Cardiac muscle cell (in vitro differentiated cells and primary cell): ENCODE measurements at regions not wholly inside any gene's neighbourhood (a gene's known extent, or its start where the extent isn't known, plus 50 kb on each side); places are given as distances from the start of the nearest gene placed in this dataset.
"Not testable (repeated sequence)": the region's sequence is repeated elsewhere in the genome, so short reads cannot be mapped to it uniquely, and the experiment has no call there.

Experiments used
- DNase-seq, 2 donors: peaks; one replicate each; pipeline versions ENCODE4 v3.0.0 to v3.0.0-alpha.2; 2010 to 2017; ENCODE audit warnings: low read depth in 1 of 2, low spot score in 1 of 2
- H3K27ac ChIP-seq: fragments of 200-600 bp; sonication (generic); 2 replicates; pipeline ENCODE4 v1.5.1; 2016
- H3K27me3 ChIP-seq: fragments of 200-600 bp; sonication (generic); 2 replicates; pipeline ENCODE4 v1.6.0; 2016; ENCODE audit warnings: control low read depth
- H3K36me3 ChIP-seq: fragments of 200-600 bp; sonication (generic); 2 replicates; pipeline ENCODE4 v1.5.1; 2016; ENCODE audit warnings: control low read depth
- H3K4me1 ChIP-seq: fragments of 200-600 bp; sonication (generic); 2 replicates; pipeline ENCODE4 v1.8.1; 2017; ENCODE audit warnings: low read depth, mild to moderate bottlenecking, mixed run types
- H3K4me3 ChIP-seq: fragments of 200-600 bp; sonication (generic); 2 replicates; pipeline ENCODE4 v1.5.1; 2016; ENCODE audit warnings: mild to moderate bottlenecking
- H3K9me3 ChIP-seq: fragments of 200-600 bp; sonication (generic); 2 replicates; pipeline ENCODE4 v1.5.1; 2017; ENCODE audit warnings: low read depth, mild to moderate bottlenecking, control low read depth
- TF ChIP-seq, protein P1 (sequence below): IDR thresholded peaks from 2 replicates; pipeline ENCODE4 v1.5.1; 2012; ENCODE audit warnings: low read depth, mild to moderate bottlenecking, low read length

DNA sequence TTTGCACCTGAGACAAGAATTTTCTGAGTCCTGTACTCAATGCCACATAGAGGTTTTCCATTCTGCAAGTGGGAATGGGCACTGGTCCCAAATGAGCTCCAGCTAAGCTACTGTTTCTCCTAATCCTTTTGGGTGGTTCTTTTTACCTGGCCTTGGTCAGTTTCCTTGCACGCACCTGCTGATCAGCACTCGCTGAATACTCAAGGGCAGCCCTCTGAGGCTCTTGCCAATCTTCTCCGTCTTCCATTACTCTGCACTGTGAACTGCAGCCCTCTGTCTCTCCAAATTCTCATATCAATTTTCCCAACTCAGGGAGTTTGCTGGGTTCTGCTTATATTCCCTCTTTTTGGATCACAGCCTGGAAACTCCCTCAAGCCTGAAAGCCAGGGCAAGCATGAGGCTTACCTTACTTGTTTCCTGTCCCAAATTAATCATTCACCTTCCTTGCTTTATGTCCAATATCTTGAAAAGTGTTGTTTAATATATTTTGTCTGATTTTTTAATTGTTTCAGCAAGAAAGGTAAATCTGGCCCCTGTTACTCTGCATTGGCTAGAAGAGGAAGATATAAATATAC is 138.0 kb upstream of the TBX18 start:
- Histone ChIP-seq H3K4me1 (no peaks in the 10 kb centered on the region), H3K36me3 (no peaks in the 10 kb centered on the region), H3K27ac (no peak overlapping the region), H3K9me3 (no peaks in the 10 kb centered on the region), H3K27me3 (no peaks in the 10 kb centered on the region), H3K4me3 (no peak overlapping the region)
- TF ChIP-seq, protein P1, sequence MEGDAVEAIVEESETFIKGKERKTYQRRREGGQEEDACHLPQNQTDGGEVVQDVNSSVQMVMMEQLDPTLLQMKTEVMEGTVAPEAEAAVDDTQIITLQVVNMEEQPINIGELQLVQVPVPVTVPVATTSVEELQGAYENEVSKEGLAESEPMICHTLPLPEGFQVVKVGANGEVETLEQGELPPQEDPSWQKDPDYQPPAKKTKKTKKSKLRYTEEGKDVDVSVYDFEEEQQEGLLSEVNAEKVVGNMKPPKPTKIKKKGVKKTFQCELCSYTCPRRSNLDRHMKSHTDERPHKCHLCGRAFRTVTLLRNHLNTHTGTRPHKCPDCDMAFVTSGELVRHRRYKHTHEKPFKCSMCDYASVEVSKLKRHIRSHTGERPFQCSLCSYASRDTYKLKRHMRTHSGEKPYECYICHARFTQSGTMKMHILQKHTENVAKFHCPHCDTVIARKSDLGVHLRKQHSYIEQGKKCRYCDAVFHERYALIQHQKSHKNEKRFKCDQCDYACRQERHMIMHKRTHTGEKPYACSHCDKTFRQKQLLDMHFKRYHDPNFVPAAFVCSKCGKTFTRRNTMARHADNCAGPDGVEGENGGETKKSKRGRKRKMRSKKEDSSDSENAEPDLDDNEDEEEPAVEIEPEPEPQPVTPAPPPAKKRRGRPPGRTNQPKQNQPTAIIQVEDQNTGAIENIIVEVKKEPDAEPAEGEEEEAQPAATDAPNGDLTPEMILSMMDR = no peak
- no peak for DNase-seq

DNA sequence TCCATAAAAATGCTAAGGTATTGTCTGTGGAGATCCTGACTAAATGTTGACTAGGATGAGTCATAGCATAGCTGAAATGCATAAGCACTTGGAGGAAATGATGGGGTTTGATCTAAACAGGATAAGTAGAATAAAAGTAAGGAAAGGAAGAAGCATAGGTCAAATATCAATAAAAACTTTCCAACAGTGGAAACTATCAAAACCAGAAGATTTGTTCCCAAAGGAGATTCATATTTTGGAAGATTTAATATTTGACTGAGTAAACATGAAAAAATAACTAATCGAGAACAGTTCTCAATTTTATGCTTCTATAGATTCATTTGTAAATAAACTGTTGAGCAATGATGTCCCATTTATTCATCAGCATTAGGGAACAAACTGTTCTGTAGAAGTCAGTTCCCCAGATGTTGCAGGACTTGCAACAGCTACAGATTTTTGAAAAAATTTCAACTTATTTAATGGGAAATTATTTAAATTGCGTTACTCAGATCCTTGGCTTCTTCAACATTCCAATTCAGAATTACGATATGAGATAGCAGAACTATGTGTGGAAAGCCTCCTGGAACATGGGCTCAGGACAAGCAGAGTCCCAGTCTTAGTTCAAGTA is 133.7 kb upstream of the TBX18 start:
- Histone ChIP-seq H3K36me3 (no peaks in the 10 kb centered on the region), H3K27me3 (no peaks in the 10 kb centered on the region), H3K4me1 (no peaks in the 10 kb centered on the region), H3K9me3 (no peaks in the 10 kb centered on the region), H3K4me3 (no peak overlapping the region), H3K27ac (no peak overlapping the region)
- TF ChIP-seq, protein P1 = no peak
- DNase-seq = peak in 1 of 2 donors; percentile 84

DNA sequence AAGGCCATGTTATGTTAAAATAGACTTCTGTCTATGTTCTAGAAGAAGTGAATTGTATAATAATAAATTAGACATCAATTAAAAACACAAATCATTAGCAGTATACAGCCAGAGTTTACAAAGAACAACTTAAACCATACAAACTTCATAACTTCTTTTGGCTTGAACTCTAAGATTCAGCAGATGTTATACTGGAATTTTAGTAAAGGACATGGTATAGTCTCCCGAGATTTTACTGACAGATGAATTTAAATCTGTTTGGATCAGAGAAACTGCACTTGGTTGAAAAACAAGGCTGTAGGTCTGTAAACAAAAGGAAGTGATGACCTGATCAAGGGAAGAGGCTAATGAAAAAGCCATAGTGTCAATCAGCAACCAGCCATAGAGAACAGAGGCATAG is 132.6 kb upstream of the TBX18 start:
- Histone ChIP-seq H3K9me3 (no peaks in the 10 kb centered on the region), H3K27me3 (no peaks in the 10 kb centered on the region), H3K27ac (no peak overlapping the region), H3K4me3 (no peak overlapping the region), H3K36me3 (no peaks in the 10 kb centered on the region), H3K4me1 (no peaks in the 10 kb centered on the region)
- no peak for DNase-seq
- TF ChIP-seq, protein P1 = no peak

DNA sequence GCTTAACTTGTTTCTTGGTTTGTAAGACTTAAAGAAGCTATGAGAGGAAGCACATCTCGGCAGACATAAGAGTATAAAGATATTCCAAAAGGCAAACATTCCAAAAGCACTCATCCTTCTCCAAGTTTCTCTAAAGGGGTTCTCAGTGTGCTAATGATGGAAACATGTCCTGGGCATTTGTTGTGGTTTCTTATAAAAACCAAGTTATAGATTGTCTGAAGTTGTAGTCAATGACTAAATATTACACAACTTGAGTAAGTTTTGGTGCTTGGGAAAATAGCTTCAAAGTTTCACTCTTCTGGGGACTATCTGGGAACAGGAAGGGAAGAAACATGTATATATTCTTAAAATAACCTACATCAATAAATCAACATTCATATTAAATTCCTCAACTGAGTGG is 128.3 kb upstream of the TBX18 start:
- Histone ChIP-seq H3K4me3 (no peak overlapping the region), H3K9me3 (no peaks in the 10 kb centered on the region), H3K4me1 (no peaks in the 10 kb centered on the region), H3K36me3 (no peaks in the 10 kb centered on the region), H3K27ac (no peak overlapping the region), H3K27me3 (no peaks in the 10 kb centered on the region)
- TF ChIP-seq, protein P1 = no peak
- peak in 1 of 2 donors; percentile 43 for DNase-seq

DNA sequence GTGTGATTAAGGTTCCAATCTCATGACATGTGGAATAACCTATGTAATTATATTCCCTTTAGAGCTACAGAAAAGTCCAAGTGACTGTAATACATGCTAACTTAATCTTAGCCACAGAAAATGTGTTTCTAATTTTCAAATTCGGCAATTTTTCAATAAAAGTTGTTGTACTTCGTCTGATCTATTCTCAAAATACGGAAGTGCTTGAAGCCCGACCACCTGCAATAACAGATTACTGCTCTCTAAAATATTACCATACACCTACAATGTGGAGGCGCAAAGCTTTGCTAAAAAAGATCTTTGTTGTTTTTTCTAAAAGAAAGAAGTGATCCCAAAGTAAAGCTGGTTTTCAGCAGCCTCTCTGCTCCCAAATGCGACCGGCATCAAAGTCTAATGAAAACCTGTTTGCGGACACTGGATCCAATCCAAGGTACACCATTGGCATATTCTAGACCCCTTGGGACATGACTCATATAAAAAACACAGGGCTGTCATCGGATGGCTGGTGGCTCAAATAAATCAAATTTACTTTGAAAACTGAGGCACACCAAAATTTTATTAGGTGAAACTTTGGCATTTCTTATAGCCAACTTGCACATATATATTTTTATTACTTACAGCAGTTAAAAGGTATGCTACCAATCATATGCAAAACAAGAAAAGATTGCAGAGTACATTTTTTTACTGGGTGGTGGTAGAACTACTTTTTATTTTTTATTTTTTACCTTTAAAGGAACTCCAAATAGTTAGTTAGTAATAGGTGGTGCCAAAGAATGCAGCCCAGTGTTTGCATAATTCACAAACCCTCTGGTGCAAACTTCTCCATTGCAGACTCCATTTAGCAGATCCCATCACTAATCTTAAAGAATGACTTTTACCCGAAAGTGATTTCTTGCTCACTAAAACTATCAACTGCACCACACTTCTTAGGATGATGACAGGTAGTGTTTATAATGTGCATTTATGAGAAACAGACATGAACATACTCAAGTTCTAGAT is 118.7 kb upstream of the TBX18 start:
- no peak overlapping the region for H3K27ac ChIP-seq
- TF ChIP-seq, protein P1 = no peak
- no peaks in the 10 kb centered on the region for H3K27me3 ChIP-seq
- H3K4me1 ChIP-seq = no peaks in the 10 kb centered on the region
- H3K4me3 ChIP-seq = no peak overlapping the region
- no peak for DNase-seq
- no peaks in the 10 kb centered on the region for H3K36me3 ChIP-seq
- no peaks in the 10 kb centered on the region for H3K9me3 ChIP-seq

DNA sequence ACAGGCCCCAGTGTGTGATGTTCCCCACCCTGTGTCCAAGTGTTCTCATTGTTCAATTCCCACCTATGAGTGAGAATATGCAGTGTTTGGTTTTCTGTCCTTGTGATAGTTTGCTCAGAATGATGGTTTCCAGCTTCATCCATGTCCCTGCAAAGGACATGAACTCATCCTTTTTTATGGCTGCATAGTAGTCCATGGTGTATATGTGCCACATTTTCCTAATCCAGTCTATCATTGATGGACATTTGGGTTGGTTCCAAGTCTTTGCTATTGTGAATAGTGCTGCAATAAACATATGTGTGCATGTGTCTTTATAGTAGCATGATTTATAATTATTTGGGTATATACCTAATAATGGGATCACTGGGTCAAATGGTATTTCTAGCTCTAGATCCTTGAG is 115.0 kb upstream of the TBX18 start:
- H3K27me3 ChIP-seq, H3K4me1 ChIP-seq, H3K27ac ChIP-seq, H3K4me3 ChIP-seq, DNase-seq, H3K9me3 ChIP-seq, H3K36me3 ChIP-seq: not testable (repeated sequence)
